ENCODE measurements at regions not wholly inside any gene's neighbourhood (a gene's known extent, or its start where the extent isn't known, plus 50 kb on each side); places are given as distances from the start of the nearest gene placed in this dataset.

GRCh38 chr1:29454616-29455380 is 218.5 kb downstream of the PTPRU start:
- TF ChIP-seq CTCF (IDR thresholded peaks at IDR 0.05), result no peak
- no peak for TF ChIP-seq POLR2A (IDR thresholded peaks at IDR 0.05; ENCODE audit: low read depth)
- TF ChIP-seq POLR2AphosphoS5 (IDR thresholded peaks at IDR 0.05), result no peak

Data from esophagus muscularis mucosa (tissue), 3 donors.